H9 (cell line): ENCODE measurements at regions not wholly inside any gene's neighbourhood (a gene's known extent, or its start where the extent isn't known, plus 50 kb on each side); places are given as distances from the start of the nearest gene placed in this dataset.

Source experiments
- DNase-seq: peaks from one replicate; pipeline ENCODE4 v3.0.0-alpha.2; 2017
- H2AFZ ChIP-seq: one replicate; pipeline ENCODE4 v1.6.1; 2013; ENCODE audit warnings: mild to moderate bottlenecking, low read length, control low read depth, moderate library complexity
- H2AK5ac ChIP-seq: 2 replicates; pipeline ENCODE4 v1.6.1; 2013; ENCODE audit warnings: low read length, control low read depth, mixed read lengths; ENCODE audit not compliant: insufficient read length
- H2BK120ac ChIP-seq: one replicate; pipeline ENCODE4 v1.6.1; 2013; ENCODE audit warnings: low read depth, mild to moderate bottlenecking, low read length, control low read depth, inconsistent platforms; ENCODE audit not compliant: poor library complexity, severe bottlenecking
- H2BK12ac ChIP-seq: 2 replicates; pipeline ENCODE4 v1.6.1; 2013; ENCODE audit warnings: low read length, control low read depth, mixed read lengths, low read depth; ENCODE audit not compliant: insufficient read length
- H2BK15ac ChIP-seq: 2 replicates; pipeline ENCODE4 v1.6.1; 2013; ENCODE audit warnings: low read depth, low read length, control low read depth
- H2BK20ac ChIP-seq: one replicate; pipeline ENCODE4 v1.6.1; 2013; ENCODE audit warnings: low read depth, mild to moderate bottlenecking, low read length, control low read depth, inconsistent platforms; ENCODE audit not compliant: poor library complexity, severe bottlenecking
- H2BK5ac ChIP-seq: 2 replicates; pipeline ENCODE4 v1.6.1; 2013; ENCODE audit warnings: low read length, control low read depth, mixed read lengths; ENCODE audit not compliant: insufficient read length
- H3K14ac ChIP-seq: 2 replicates; pipeline ENCODE4 v1.6.1; 2013; ENCODE audit warnings: low read length, control low read depth; ENCODE audit not compliant: insufficient read depth
- H3K18ac ChIP-seq: 2 replicates; pipeline ENCODE4 v1.6.1; 2013; ENCODE audit warnings: low read depth, mild to moderate bottlenecking, mixed read lengths, low read length, control low read depth; ENCODE audit not compliant: insufficient read length
- H3K23ac ChIP-seq: 2 replicates; pipeline ENCODE4 v1.6.1; 2013; ENCODE audit warnings: low read length, control low read depth, mixed read lengths, low read depth; ENCODE audit not compliant: insufficient read length
- H3K23me2 ChIP-seq: 2 replicates; pipeline ENCODE4 v1.6.1; 2013; ENCODE audit warnings: low read depth, mild to moderate bottlenecking, mixed read lengths, low read length, control low read depth; ENCODE audit not compliant: insufficient read length, poor library complexity, severe bottlenecking
- H3K27ac ChIP-seq: 2 replicates; pipeline ENCODE4 v1.5.1; 2013; ENCODE audit warnings: low read length, control low read depth, mixed read lengths, low read depth; ENCODE audit not compliant: insufficient read length
- H3K27me3 ChIP-seq: 2 replicates; pipeline ENCODE4 v1.6.1; 2013; ENCODE audit warnings: low read length, control low read depth, inconsistent platforms; ENCODE audit not compliant: insufficient read depth
- H3K4ac ChIP-seq: 2 replicates; pipeline ENCODE4 v1.6.1; 2013; ENCODE audit warnings: low read depth, mild to moderate bottlenecking, control low read depth, inconsistent platforms, low read length, moderate library complexity
- H3K4me1 ChIP-seq: 2 replicates; pipeline ENCODE4 v1.6.1; 2013; ENCODE audit warnings: low read length, control low read depth, inconsistent platforms; ENCODE audit not compliant: insufficient read depth
- H3K4me2 ChIP-seq: 2 replicates; pipeline ENCODE4 v1.6.1; 2013; ENCODE audit warnings: low read length, control low read depth, mixed read lengths; ENCODE audit not compliant: insufficient read length, insufficient read depth
- H3K56ac ChIP-seq: 2 replicates; pipeline ENCODE4 v1.6.1; 2013; ENCODE audit warnings: low read depth, mild to moderate bottlenecking, mixed read lengths, low read length, control low read depth; ENCODE audit not compliant: insufficient read length
- H3K79me1 ChIP-seq: 2 replicates; pipeline ENCODE4 v1.6.1; 2013; ENCODE audit warnings: low read depth, mild to moderate bottlenecking, moderate library complexity, low read length, control low read depth, inconsistent platforms; ENCODE audit not compliant: insufficient read depth, poor library complexity, severe bottlenecking
- H3K79me2 ChIP-seq: 2 replicates; pipeline ENCODE4 v1.6.1; 2013; ENCODE audit warnings: low read length, control low read depth, inconsistent platforms; ENCODE audit not compliant: insufficient read depth
- H3K9ac ChIP-seq: 2 replicates; pipeline ENCODE4 v1.6.1; 2013; ENCODE audit warnings: low read length, control low read depth, mixed read lengths; ENCODE audit not compliant: insufficient read length; ENCODE audit errors: extremely low read depth
- H3K9me3 ChIP-seq: one replicate; pipeline ENCODE4 v1.6.1; 2013; ENCODE audit warnings: low read depth, low read length, inconsistent platforms; ENCODE audit not compliant: control insufficient read depth
- H3T11ph ChIP-seq: one replicate; pipeline ENCODE4 v1.6.1; 2013; ENCODE audit warnings: mild to moderate bottlenecking, low read length, control low read depth, inconsistent platforms
- H4K20me1 ChIP-seq: one replicate; pipeline ENCODE4 v1.6.1; 2013; ENCODE audit not compliant: control insufficient read depth, insufficient read length, insufficient read depth
- H4K5ac ChIP-seq: 2 replicates; pipeline ENCODE4 v1.6.1; 2013; ENCODE audit warnings: low read depth, mild to moderate bottlenecking, mixed read lengths, low read length, control low read depth; ENCODE audit not compliant: insufficient read length
- H4K8ac ChIP-seq: replicated peaks from 2 replicates; pipeline ENCODE4 v1.6.1; 2013; ENCODE audit warnings: low read length, control low read depth, mixed read lengths, low read depth; ENCODE audit not compliant: insufficient read length
- H4K91ac ChIP-seq: 2 replicates; pipeline ENCODE4 v1.6.1; 2013; ENCODE audit warnings: low read depth, mild to moderate bottlenecking, moderate library complexity, mixed read lengths, low read length, control low read depth; ENCODE audit not compliant: insufficient read length
- H3K27ac Mint-ChIP-seq, 3 experiments: 2 replicates in 2 of 3; 3 replicates in 1 of 3; pipeline ENCODE4 v1.8.0; 2020 to 2021; ENCODE audit warnings: mixed read lengths in 3 of 3, mild to moderate bottlenecking in 1 of 3, moderate library complexity in 1 of 3
- H3K27me3 Mint-ChIP-seq: 2 replicates; pipeline ENCODE4 v1.8.0; 2021; ENCODE audit warnings: low read depth, mild to moderate bottlenecking, moderate library complexity, mixed read lengths
- H3K36me3 Mint-ChIP-seq, 3 experiments: 2 replicates in 2 of 3; 3 replicates in 1 of 3; pipeline ENCODE4 v1.8.0; 2020 to 2021; ENCODE audit warnings: low read depth in 3 of 3, mixed read lengths in 3 of 3; ENCODE audit not compliant: insufficient read depth in 1 of 3
- H3K4me1 Mint-ChIP-seq, 2 experiments: 2 replicates each; pipeline ENCODE4 v1.8.0; 2020; ENCODE audit warnings: mixed read lengths in 2 of 2
- H3K4me3 Mint-ChIP-seq, 2 experiments: 2 replicates in 1 of 2; 3 replicates in 1 of 2; pipeline ENCODE4 v1.8.0; 2020 to 2021; ENCODE audit warnings: mild to moderate bottlenecking in 2 of 2, mixed read lengths in 2 of 2, moderate library complexity in 1 of 2
- H3K9me3 Mint-ChIP-seq, 2 experiments: 2 replicates in 1 of 2; 3 replicates in 1 of 2; pipeline ENCODE4 v1.8.0; 2020; ENCODE audit warnings: mild to moderate bottlenecking in 2 of 2, mixed read lengths in 2 of 2, moderate library complexity in 1 of 2
- WGBS: extraction: QIAGEN DNeasy Blood & Tissue Kit; methylation state at CpG from one replicate; pipeline ENCODE4 v1.1.7; 2013; ENCODE audit warnings: missing lambda C conversion rate, low lambda C conversion rate, mixed read lengths; ENCODE audit not compliant: insufficient read length; ENCODE audit errors: extremely low coverage; 5-methylcytosine and 5-hydroxymethylcytosine counted together
- TF ChIP-seq, protein P1 (sequence below): fragments of 200-600 bp; sonication (generic); conservative IDR thresholded peaks from 3 replicates; pipeline ENCODE4 v1.8.0; 2021; ENCODE audit warnings: antibody characterized with exemption, mild to moderate bottlenecking

- no peaks in the 10 kb centered on the region for H3K4me1 ChIP-seq
- no peak overlapping the region for H3K56ac ChIP-seq
- no peak overlapping the region for H3T11ph ChIP-seq
- Mint-ChIP-seq H3K9me3 (no peaks in the 10 kb centered on the region), H3K4me1 (peaks cover 4 to 5% of the 10 kb centered on the region in 2 experiments), H3K4me3 (no peak overlapping the region), H3K27me3 (no peaks in the 10 kb centered on the region; the same call in 1 of the 2 replicates), H3K36me3 (no peaks in the 10 kb centered on the region; a peak in 1 of 7 replicates), H3K27ac (no peak overlapping the region)
- no peak overlapping the region for H3K9ac ChIP-seq
- H3K27ac ChIP-seq, result no peak overlapping the region
- H4K8ac ChIP-seq, result no peak overlapping the region
- no peaks in the 10 kb centered on the region for H3K23me2 ChIP-seq
- no peak overlapping the region for H3K14ac ChIP-seq
- H2AFZ ChIP-seq, result no peak overlapping the region
- H3K4ac ChIP-seq, result no peak overlapping the region
- no peak overlapping the region for H2AK5ac ChIP-seq
- no peak overlapping the region for H4K5ac ChIP-seq
- H3K27me3 ChIP-seq, result no peaks in the 10 kb centered on the region
- no peaks in the 10 kb centered on the region for H3K9me3 ChIP-seq
- H4K20me1 ChIP-seq, result no peaks in the 10 kb centered on the region
- H4K91ac ChIP-seq, result no peak overlapping the region
- H3K79me2 ChIP-seq, result no peaks in the 10 kb centered on the region
- no peak overlapping the region for H3K23ac ChIP-seq
- no peak overlapping the region for H3K4me2 ChIP-seq
- no peak overlapping the region for H2BK20ac ChIP-seq
- no peak overlapping the region for H2BK120ac ChIP-seq
- no peak overlapping the region for H3K18ac ChIP-seq
- H3K79me1 ChIP-seq, result no peaks in the 10 kb centered on the region
- no peak for DNase-seq
- H2BK5ac ChIP-seq, result no peak overlapping the region
- H2BK15ac ChIP-seq, result no peak overlapping the region
- no peak overlapping the region for H2BK12ac ChIP-seq
- no CpG with 5 or more reads among the region's 2 CpGs for WGBS
- TF ChIP-seq, protein P1, sequence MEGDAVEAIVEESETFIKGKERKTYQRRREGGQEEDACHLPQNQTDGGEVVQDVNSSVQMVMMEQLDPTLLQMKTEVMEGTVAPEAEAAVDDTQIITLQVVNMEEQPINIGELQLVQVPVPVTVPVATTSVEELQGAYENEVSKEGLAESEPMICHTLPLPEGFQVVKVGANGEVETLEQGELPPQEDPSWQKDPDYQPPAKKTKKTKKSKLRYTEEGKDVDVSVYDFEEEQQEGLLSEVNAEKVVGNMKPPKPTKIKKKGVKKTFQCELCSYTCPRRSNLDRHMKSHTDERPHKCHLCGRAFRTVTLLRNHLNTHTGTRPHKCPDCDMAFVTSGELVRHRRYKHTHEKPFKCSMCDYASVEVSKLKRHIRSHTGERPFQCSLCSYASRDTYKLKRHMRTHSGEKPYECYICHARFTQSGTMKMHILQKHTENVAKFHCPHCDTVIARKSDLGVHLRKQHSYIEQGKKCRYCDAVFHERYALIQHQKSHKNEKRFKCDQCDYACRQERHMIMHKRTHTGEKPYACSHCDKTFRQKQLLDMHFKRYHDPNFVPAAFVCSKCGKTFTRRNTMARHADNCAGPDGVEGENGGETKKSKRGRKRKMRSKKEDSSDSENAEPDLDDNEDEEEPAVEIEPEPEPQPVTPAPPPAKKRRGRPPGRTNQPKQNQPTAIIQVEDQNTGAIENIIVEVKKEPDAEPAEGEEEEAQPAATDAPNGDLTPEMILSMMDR, result no peak
These were observed 610.2 kb downstream of the TMEM114 start for GRCh38 chr16:7980133-7980483.
